ENCODE measurements at regions not wholly inside any gene's neighbourhood (a gene's known extent, or its start where the extent isn't known, plus 50 kb on each side); places are given as distances from the start of the nearest gene placed in this dataset.

GRCh38 chr4:134529629-134530028, 328.0 kb upstream of the PABPC4L start:
- Histone ChIP-seq H3K36me3 (ENCODE audit: low read depth) (no peaks in the 10 kb centered on the region), H4K20me1 (ENCODE audit: insufficient read depth) (no peaks in the 10 kb centered on the region), H3K9me3 (ENCODE audit: insufficient read depth, low read depth) (no peaks in the 10 kb centered on the region), H3K9me2 (ENCODE audit: insufficient read depth) (no peaks in the 10 kb centered on the region), H3F3A (ENCODE audit: insufficient read depth, low read depth) (no peaks in the 10 kb centered on the region), H3K4me3 (no peak overlapping the region), H3K27me3 (ENCODE audit: insufficient read depth, low read depth) (no peaks in the 10 kb centered on the region), H3K27ac (no peak overlapping the region), H3K79me2 (ENCODE audit: low read depth) (no peaks in the 10 kb centered on the region), H3K4me1 (replicated peaks; ENCODE audit: insufficient read depth) (no peaks in the 10 kb centered on the region), H2AFZ (no peak overlapping the region), H3K4me2 (no peak overlapping the region)
- BruUV-seq (replicated peaks), result no TSS peak
- TF ChIP-seq EZH2 (IDR thresholded peaks at IDR 0.05; ENCODE audit: low read depth) (no peak), CTCF (conservative IDR thresholded peaks at IDR 0.05) (no peak)
- ChIA-PET CTCF (no interaction called here), POLR2A (ENCODE audit: unreplicated experiment) (no interaction called here)
- intact Hi-C loops (cut with micrococcal nuclease; ENCODE audit: unreplicated experiment), result no loop called here
- no peak for DNase-seq

- no TSS peak for BruUV-seq (replicated peaks)
- DNase-seq, result no peak
- Histone ChIP-seq H3K4me3 (no peak overlapping the region), H4K20me1 (ENCODE audit: insufficient read depth) (no peaks in the 10 kb centered on the region), H3K4me1 (replicated peaks; ENCODE audit: insufficient read depth) (no peaks in the 10 kb centered on the region), H2AFZ (no peak overlapping the region), H3K9me2 (ENCODE audit: insufficient read depth) (no peaks in the 10 kb centered on the region), H3K9me3 (ENCODE audit: insufficient read depth, low read depth) (no peaks in the 10 kb centered on the region), H3K36me3 (ENCODE audit: low read depth) (no peaks in the 10 kb centered on the region), H3K79me2 (ENCODE audit: low read depth) (no peaks in the 10 kb centered on the region), H3K4me2 (no peak overlapping the region), H3K27ac (no peak overlapping the region), H3F3A (ENCODE audit: insufficient read depth, low read depth) (no peaks in the 10 kb centered on the region), H3K27me3 (ENCODE audit: insufficient read depth, low read depth) (no peaks in the 10 kb centered on the region)
- CTCF ChIA-PET, result no interaction called here
- TF ChIP-seq EZH2 (IDR thresholded peaks at IDR 0.05; ENCODE audit: low read depth) (no peak), CTCF (conservative IDR thresholded peaks at IDR 0.05) (no peak)
- intact Hi-C loops (cut with micrococcal nuclease; ENCODE audit: unreplicated experiment), result no loop called here
- POLR2A ChIA-PET (ENCODE audit: unreplicated experiment), result no interaction called here
These were observed 317.1 kb upstream of the PABPC4L start for GRCh38 chr4:134518574-134519217.

- DNase-seq, result no peak
- H3K4me3 ChIP-seq, result no peak overlapping the region
- no peaks in the 10 kb centered on the region for H3K4me1 ChIP-seq (replicated peaks; ENCODE audit: insufficient read depth)
- H3F3A ChIP-seq (ENCODE audit: insufficient read depth, low read depth), result no peaks in the 10 kb centered on the region
- H3K79me2 ChIP-seq (ENCODE audit: low read depth), result no peaks in the 10 kb centered on the region
- no TSS peak for BruUV-seq (replicated peaks)
- no peaks in the 10 kb centered on the region for H3K9me3 ChIP-seq (ENCODE audit: insufficient read depth, low read depth)
- H2AFZ ChIP-seq, result no peak overlapping the region
- H3K27me3 ChIP-seq (ENCODE audit: insufficient read depth, low read depth), result no peaks in the 10 kb centered on the region
- no peak overlapping the region for H3K27ac ChIP-seq
- no peaks in the 10 kb centered on the region for H3K9me2 ChIP-seq (ENCODE audit: insufficient read depth)
- POLR2A ChIA-PET (ENCODE audit: unreplicated experiment), result no interaction called here
- intact Hi-C loops (cut with micrococcal nuclease; ENCODE audit: unreplicated experiment), result no loop called here
- H3K4me2 ChIP-seq, result no peak overlapping the region
- no peak for TF ChIP-seq CTCF (conservative IDR thresholded peaks at IDR 0.05)
- H3K36me3 ChIP-seq (ENCODE audit: low read depth), result no peaks in the 10 kb centered on the region
- H4K20me1 ChIP-seq (ENCODE audit: insufficient read depth), result no peaks in the 10 kb centered on the region
- CTCF ChIA-PET, result no interaction called here
These were observed 309.0 kb upstream of the PABPC4L start for GRCh38 chr4:134510544-134510943.
